UCSD-AML1 (cell line): ENCODE measurements at regions not wholly inside any gene's neighbourhood (a gene's known extent, or its start where the extent isn't known, plus 50 kb on each side); places are given as distances from the start of the nearest gene placed in this dataset.
A peak's percentile ranks its signal among the peaks of the same experiment; 100 is the strongest.

ENCODE experiments used
- DNase-seq: peaks from one replicate; lab custom pipeline; 2025; ENCODE audit not compliant: unreplicated experiment; lab: John Stamatoyannopoulos, UW

GRCh38 chr1:244339073-244339692 is 112.5 kb downstream of the ADSS2 start:
- DNase-seq = no peak

- DNase-seq = no peak
These were observed 111.9 kb downstream of the ADSS2 start for GRCh38 chr1:244339776-244340175.

- DNase-seq = no peak
These were observed 111.3 kb downstream of the ADSS2 start for GRCh38 chr1:244340396-244340795.

- DNase-seq = no peak
These were observed 110.0 kb downstream of the ADSS2 start for GRCh38 chr1:244341455-244342450.

GRCh38 chr1:244344001-244344400 is 107.7 kb downstream of the ADSS2 start:
- DNase-seq = no peak

- no peak for DNase-seq
These were observed 104.6 kb downstream of the ADSS2 start for GRCh38 chr1:244346972-244347618.

GRCh38 chr1:244347942-244348341 is 103.8 kb downstream of the ADSS2 start:
- DNase-seq = no peak

- no peak for DNase-seq
These were observed 102.6 kb downstream of the ADSS2 start for GRCh38 chr1:244349103-244349531.

GRCh38 chr1:244349581-244350001 is 102.1 kb downstream of the ADSS2 start:
- no peak for DNase-seq

- no peak for DNase-seq
These were observed 101.7 kb downstream of the ADSS2 start for GRCh38 chr1:244350027-244350426.

GRCh38 chr1:244352156-244352830 is 99.4 kb downstream of the ADSS2 start:
- DNase-seq = no peak

- peak; percentile 31 for DNase-seq
These were observed 98.1 kb downstream of the ADSS2 start for GRCh38 chr1:244353551-244354091.

GRCh38 chr1:244354810-244355278 is 96.9 kb downstream of the ADSS2 start:
- no peak for DNase-seq

GRCh38 chr1:244356376-244356775 is 95.3 kb downstream of the ADSS2 start:
- DNase-seq = no peak
